DND-41 (cell line): ENCODE measurements at regions not wholly inside any gene's neighbourhood (a gene's known extent, or its start where the extent isn't known, plus 50 kb on each side); places are given as distances from the start of the nearest gene placed in this dataset.

Source experiments
- CTCF ChIP-seq: IDR thresholded peaks from 2 replicates; pipeline ENCODE4 v1.5.1; 2012; ENCODE audit warnings: borderline replicate concordance, low read length, moderate library complexity, mild to moderate bottlenecking; ENCODE audit not compliant: poor library complexity, severe bottlenecking; ENCODE audit errors: extremely low read depth
- EZH2 ChIP-seq: IDR thresholded peaks from 3 replicates; pipeline ENCODE4 v1.6.1; 2012; ENCODE audit warnings: borderline replicate concordance, low read depth, mild to moderate bottlenecking, moderate library complexity, low read length, inconsistent platforms; ENCODE audit not compliant: severe bottlenecking

GRCh38 chr11:23540101-23540561, 679.9 kb upstream of the CCDC179 start:
- TF ChIP-seq CTCF (peak; percentile 82), EZH2 (no peak)
